ENCODE measurements at regions not wholly inside any gene's neighbourhood (a gene's known extent, or its start where the extent isn't known, plus 50 kb on each side); places are given as distances from the start of the nearest gene placed in this dataset.
"Not testable (repeated sequence)": the region's sequence is repeated elsewhere in the genome, so short reads cannot be mapped to it uniquely, and the experiment has no call there.

- peaks cover 3% of the 10 kb centered on the region for H3K36me3 Mint-ChIP-seq
- DNase-seq (ENCODE audit: low spot score in 2 of 2, unreplicated experiment in 2 of 2) = no peak
- no peak overlapping the region for H3K4me3 Mint-ChIP-seq
- H3K27me3 Mint-ChIP-seq (ENCODE audit: low read depth) = no peaks in the 10 kb centered on the region
- no peak overlapping the region for H3K27ac Mint-ChIP-seq
- no peaks in the 10 kb centered on the region for H3K4me1 Mint-ChIP-seq
- TF ChIP-seq CTCF (IDR thresholded peaks at IDR 0.05; ENCODE audit: unreplicated experiment) = no peak
- peaks cover 12% of the 10 kb centered on the region for H3K9me3 Mint-ChIP-seq
These were observed 144.4 kb upstream of the NBPF11 start for GRCh38 chr1:148296511-148296910.

GRCh38 chr1:148294116-148294807 lies 142.2 kb upstream of the NBPF11 start:
- H3K9me3 Mint-ChIP-seq = peaks cover 12% of the 10 kb centered on the region
- H3K4me1 Mint-ChIP-seq = no peaks in the 10 kb centered on the region
- peaks cover 3% of the 10 kb centered on the region for H3K36me3 Mint-ChIP-seq
- no peaks in the 10 kb centered on the region for H3K27me3 Mint-ChIP-seq (ENCODE audit: low read depth)
- no peak overlapping the region for H3K27ac Mint-ChIP-seq
- DNase-seq (ENCODE audit: low spot score in 2 of 2, unreplicated experiment in 2 of 2) = no peak
- no peak overlapping the region for H3K4me3 Mint-ChIP-seq
- TF ChIP-seq CTCF (IDR thresholded peaks at IDR 0.05; ENCODE audit: unreplicated experiment) = no peak

- H3K27me3 Mint-ChIP-seq (ENCODE audit: low read depth) = no peaks in the 10 kb centered on the region
- H3K9me3 Mint-ChIP-seq = peaks cover 12% of the 10 kb centered on the region
- no peaks in the 10 kb centered on the region for H3K4me1 Mint-ChIP-seq
- H3K4me3 Mint-ChIP-seq = no peak overlapping the region
- H3K27ac Mint-ChIP-seq = no peak overlapping the region
- peaks cover 3% of the 10 kb centered on the region for H3K36me3 Mint-ChIP-seq
- TF ChIP-seq CTCF (IDR thresholded peaks at IDR 0.05; ENCODE audit: unreplicated experiment) = no peak
- no peak for DNase-seq (ENCODE audit: low spot score in 2 of 2, unreplicated experiment in 2 of 2)
These were observed 141.6 kb upstream of the NBPF11 start for GRCh38 chr1:148293651-148294050.

GRCh38 chr1:148292915-148293314 lies 140.8 kb upstream of the NBPF11 start:
- Mint-ChIP-seq H3K9me3 (peaks cover 12% of the 10 kb centered on the region), H3K36me3 (peaks cover 3% of the 10 kb centered on the region), H3K27ac (no peak overlapping the region), H3K4me1 (no peaks in the 10 kb centered on the region), H3K27me3 (ENCODE audit: low read depth) (no peaks in the 10 kb centered on the region), H3K4me3 (no peak overlapping the region)
- no peak for TF ChIP-seq CTCF (IDR thresholded peaks at IDR 0.05; ENCODE audit: unreplicated experiment)
- no peak for DNase-seq (ENCODE audit: low spot score in 2 of 2, unreplicated experiment in 2 of 2)

GRCh38 chr1:148290881-148291280 lies 138.8 kb upstream of the NBPF11 start:
- peaks cover 2% of the 10 kb centered on the region for H3K36me3 Mint-ChIP-seq
- no peaks in the 10 kb centered on the region for H3K4me1 Mint-ChIP-seq
- DNase-seq (ENCODE audit: low spot score in 2 of 2, unreplicated experiment in 2 of 2) = no peak
- no peak for TF ChIP-seq CTCF (IDR thresholded peaks at IDR 0.05; ENCODE audit: unreplicated experiment)
- H3K9me3 Mint-ChIP-seq = peaks cover 14% of the 10 kb centered on the region
- no peak overlapping the region for H3K27ac Mint-ChIP-seq
- H3K4me3 Mint-ChIP-seq = no peak overlapping the region
- no peaks in the 10 kb centered on the region for H3K27me3 Mint-ChIP-seq (ENCODE audit: low read depth)

GRCh38 chr1:148289647-148290046 lies 137.6 kb upstream of the NBPF11 start:
- Mint-ChIP-seq H3K27me3 (ENCODE audit: low read depth) (no peaks in the 10 kb centered on the region), H3K36me3 (peaks cover 2% of the 10 kb centered on the region), H3K27ac (no peak overlapping the region), H3K4me3 (no peak overlapping the region), H3K9me3 (peaks cover 15% of the 10 kb centered on the region), H3K4me1 (no peaks in the 10 kb centered on the region)
- DNase-seq (ENCODE audit: low spot score in 2 of 2, unreplicated experiment in 2 of 2) = no peak
- TF ChIP-seq CTCF (IDR thresholded peaks at IDR 0.05; ENCODE audit: unreplicated experiment) = no peak

- H3K9me3 Mint-ChIP-seq = peaks cover 15% of the 10 kb centered on the region
- H3K27ac Mint-ChIP-seq; H3K27me3 Mint-ChIP-seq (ENCODE audit: low read depth); H3K4me3 Mint-ChIP-seq; H3K4me1 Mint-ChIP-seq; H3K36me3 Mint-ChIP-seq; DNase-seq (ENCODE audit: low spot score in 2 of 2, unreplicated experiment in 2 of 2): not testable (repeated sequence)
These were observed 133.9 kb upstream of the NBPF11 start for GRCh38 chr1:148285946-148286345.

GRCh38 chr1:148280831-148281572 lies 128.9 kb upstream of the NBPF11 start:
- H3K9me3 Mint-ChIP-seq; H3K36me3 Mint-ChIP-seq; H3K27me3 Mint-ChIP-seq (ENCODE audit: low read depth); DNase-seq (ENCODE audit: low spot score in 2 of 2, unreplicated experiment in 2 of 2); H3K27ac Mint-ChIP-seq: not testable (repeated sequence)
- Mint-ChIP-seq H3K4me1 (peaks cover 13% of the 10 kb centered on the region), H3K4me3 (peak overlapping the region; percentile 74)

Data from mesothelial cell of epicardium (in vitro differentiated cells).